A673 (cell line): ENCODE measurements at regions not wholly inside any gene's neighbourhood (a gene's known extent, or its start where the extent isn't known, plus 50 kb on each side); places are given as distances from the start of the nearest gene placed in this dataset.

Experiments
- CTCF ChIP-seq: fragments of 300-800, 200-600 bp; sonication (generic); conservative IDR thresholded peaks from 2 replicates; pipeline ENCODE4 v1.5.1; 2017; ENCODE audit warnings: low read depth, mild to moderate bottlenecking, antibody characterized with exemption, low read length, moderate library complexity, mixed read lengths
- EZH2 ChIP-seq: fragments of 200-600 bp; sonication (generic); IDR thresholded peaks from 2 replicates; pipeline ENCODE4 v1.6.1; 2017; ENCODE audit warnings: borderline replicate concordance, low read depth, mild to moderate bottlenecking, mixed read lengths, antibody characterized with exemption, low read length; ENCODE audit not compliant: poor library complexity, severe bottlenecking

GRCh38 chr1:95852483-95853070 lies 618.6 kb downstream of the RWDD3 start:
- TF ChIP-seq CTCF, result no peak
- TF ChIP-seq EZH2, result no peak
